Vagina (tissue), 2 donors: ENCODE measurements at regions not wholly inside any gene's neighbourhood (a gene's known extent, or its start where the extent isn't known, plus 50 kb on each side); places are given as distances from the start of the nearest gene placed in this dataset.

Experiments used
- POLR2A ChIP-seq, 2 donors: fragments of 450-650 bp; IDR thresholded peaks; one replicate each; pipeline ENCODE4 v1.6.1; 2017; ENCODE audit warnings: antibody characterized with exemption in 2 of 2, mild to moderate bottlenecking in 2 of 2, moderate library complexity in 2 of 2
- TF ChIP-seq, protein P1 (sequence below), 3 experiments: fragments of 450-650 bp in 2 of 3; fragments of 200-600 bp in 1 of 3; sonication (generic) in 1 of 3; IDR thresholded peaks; one replicate each; pipeline ENCODE4 v1.5.1; 2017 to 2019; ENCODE audit warnings: antibody characterized with exemption in 3 of 3, mild to moderate bottlenecking in 2 of 3, moderate library complexity in 2 of 3

DNA sequence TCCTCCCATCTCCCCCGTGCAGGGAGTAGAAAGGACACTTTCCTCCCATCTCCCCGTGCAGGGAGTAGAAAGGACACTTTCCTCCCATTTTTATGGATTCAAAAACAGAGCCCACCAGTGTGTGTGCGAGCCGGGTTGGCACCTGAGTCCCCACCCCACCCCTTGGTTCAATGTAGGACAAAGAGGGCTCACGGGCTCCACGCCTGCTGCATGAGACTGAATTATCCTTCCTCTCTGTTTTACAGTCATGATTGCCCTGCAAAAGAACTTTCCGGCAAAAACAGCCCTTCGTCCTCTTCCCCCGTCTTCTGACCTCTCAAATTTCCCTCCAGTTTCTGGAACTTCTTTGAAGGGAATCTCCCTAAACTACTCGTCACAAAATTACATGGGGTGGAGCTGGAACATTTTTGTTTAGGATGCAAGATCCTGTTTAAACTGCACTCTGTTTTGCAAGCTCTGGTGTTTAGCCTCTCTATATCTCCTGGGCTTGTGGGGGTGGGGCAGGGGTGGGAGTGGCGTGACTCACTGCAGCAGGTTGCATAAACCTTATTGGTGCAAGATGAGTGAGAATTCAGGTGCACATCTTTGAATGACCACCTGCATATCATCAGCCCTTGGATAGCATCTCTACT, 99.8 kb downstream of the PSMG1 start:
- TF ChIP-seq, protein P1, sequence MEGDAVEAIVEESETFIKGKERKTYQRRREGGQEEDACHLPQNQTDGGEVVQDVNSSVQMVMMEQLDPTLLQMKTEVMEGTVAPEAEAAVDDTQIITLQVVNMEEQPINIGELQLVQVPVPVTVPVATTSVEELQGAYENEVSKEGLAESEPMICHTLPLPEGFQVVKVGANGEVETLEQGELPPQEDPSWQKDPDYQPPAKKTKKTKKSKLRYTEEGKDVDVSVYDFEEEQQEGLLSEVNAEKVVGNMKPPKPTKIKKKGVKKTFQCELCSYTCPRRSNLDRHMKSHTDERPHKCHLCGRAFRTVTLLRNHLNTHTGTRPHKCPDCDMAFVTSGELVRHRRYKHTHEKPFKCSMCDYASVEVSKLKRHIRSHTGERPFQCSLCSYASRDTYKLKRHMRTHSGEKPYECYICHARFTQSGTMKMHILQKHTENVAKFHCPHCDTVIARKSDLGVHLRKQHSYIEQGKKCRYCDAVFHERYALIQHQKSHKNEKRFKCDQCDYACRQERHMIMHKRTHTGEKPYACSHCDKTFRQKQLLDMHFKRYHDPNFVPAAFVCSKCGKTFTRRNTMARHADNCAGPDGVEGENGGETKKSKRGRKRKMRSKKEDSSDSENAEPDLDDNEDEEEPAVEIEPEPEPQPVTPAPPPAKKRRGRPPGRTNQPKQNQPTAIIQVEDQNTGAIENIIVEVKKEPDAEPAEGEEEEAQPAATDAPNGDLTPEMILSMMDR (IDR thresholded peaks at IDR 0.05): no peak
- no peak for TF ChIP-seq POLR2A (IDR thresholded peaks at IDR 0.05)
